OCI-LY1 (cell line): ENCODE measurements at regions not wholly inside any gene's neighbourhood (a gene's known extent, or its start where the extent isn't known, plus 50 kb on each side); places are given as distances from the start of the nearest gene placed in this dataset.

Source experiments
- EZH2 ChIP-seq: fragments of 200-600 bp; sonication (generic), shearing (Covaris generic); IDR thresholded peaks from 2 replicates; pipeline ENCODE4 v1.8.0; 2017; ENCODE audit warnings: borderline replicate concordance, mixed run types, mild to moderate bottlenecking, antibody characterized with exemption, low read length, moderate library complexity, mixed read lengths
- TF ChIP-seq, protein P1 (sequence below): fragments of 200-600 bp; sonication (generic), shearing (Covaris generic); IDR thresholded peaks from 2 replicates; pipeline ENCODE4 v1.5.1; 2017; ENCODE audit warnings: mild to moderate bottlenecking, antibody characterized with exemption, low read length, moderate library complexity, mixed read lengths

DNA sequence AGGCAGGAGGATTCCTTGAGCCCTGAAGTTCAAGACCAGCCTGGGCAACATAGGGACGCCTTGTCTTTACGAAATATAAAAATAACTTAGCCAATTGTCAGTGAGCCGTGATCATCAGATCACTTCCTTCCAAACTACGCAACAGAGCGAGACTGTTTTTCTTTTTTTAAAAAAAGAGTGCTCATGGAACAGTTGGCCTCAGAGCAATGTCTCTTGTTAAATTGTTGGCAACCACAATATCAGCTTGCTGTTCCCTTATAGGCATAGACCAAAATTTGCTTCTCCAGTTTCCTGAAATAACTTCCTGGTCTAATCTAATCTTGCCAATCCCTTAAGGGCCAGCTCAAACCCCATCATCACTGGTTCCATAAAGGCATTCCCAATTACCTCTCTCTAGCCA lies 93.3 kb upstream of the SLC4A7 start:
- TF ChIP-seq, protein P1, sequence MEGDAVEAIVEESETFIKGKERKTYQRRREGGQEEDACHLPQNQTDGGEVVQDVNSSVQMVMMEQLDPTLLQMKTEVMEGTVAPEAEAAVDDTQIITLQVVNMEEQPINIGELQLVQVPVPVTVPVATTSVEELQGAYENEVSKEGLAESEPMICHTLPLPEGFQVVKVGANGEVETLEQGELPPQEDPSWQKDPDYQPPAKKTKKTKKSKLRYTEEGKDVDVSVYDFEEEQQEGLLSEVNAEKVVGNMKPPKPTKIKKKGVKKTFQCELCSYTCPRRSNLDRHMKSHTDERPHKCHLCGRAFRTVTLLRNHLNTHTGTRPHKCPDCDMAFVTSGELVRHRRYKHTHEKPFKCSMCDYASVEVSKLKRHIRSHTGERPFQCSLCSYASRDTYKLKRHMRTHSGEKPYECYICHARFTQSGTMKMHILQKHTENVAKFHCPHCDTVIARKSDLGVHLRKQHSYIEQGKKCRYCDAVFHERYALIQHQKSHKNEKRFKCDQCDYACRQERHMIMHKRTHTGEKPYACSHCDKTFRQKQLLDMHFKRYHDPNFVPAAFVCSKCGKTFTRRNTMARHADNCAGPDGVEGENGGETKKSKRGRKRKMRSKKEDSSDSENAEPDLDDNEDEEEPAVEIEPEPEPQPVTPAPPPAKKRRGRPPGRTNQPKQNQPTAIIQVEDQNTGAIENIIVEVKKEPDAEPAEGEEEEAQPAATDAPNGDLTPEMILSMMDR = no peak
- no peak for TF ChIP-seq EZH2
